GM12873 (cell line): ENCODE measurements at regions not wholly inside any gene's neighbourhood (a gene's known extent, or its start where the extent isn't known, plus 50 kb on each side); places are given as distances from the start of the nearest gene placed in this dataset.

Source experiments
- CTCF ChIP-seq: IDR thresholded peaks from 2 replicates; pipeline ENCODE4 v1.5.1; 2012; ENCODE audit warnings: low read depth, mild to moderate bottlenecking, moderate library complexity, low read length, control low read depth; ENCODE audit not compliant: insufficient read depth; ENCODE audit errors: missing control alignments

GRCh38 chr2:120511536-120511935, 165.6 kb downstream of the INHBB start:
- TF ChIP-seq CTCF, result no peak

- TF ChIP-seq CTCF, result no peak
These were observed 166.2 kb downstream of the INHBB start for GRCh38 chr2:120511947-120512710.

- TF ChIP-seq CTCF, result no peak
These were observed 167.9 kb downstream of the INHBB start for GRCh38 chr2:120513776-120514357.

- no peak for TF ChIP-seq CTCF
These were observed 168.6 kb downstream of the INHBB start for GRCh38 chr2:120514521-120514920.

- no peak for TF ChIP-seq CTCF
These were observed 170.1 kb downstream of the INHBB start for GRCh38 chr2:120515759-120516678.

GRCh38 chr2:120516679-120517314, 170.9 kb downstream of the INHBB start:
- TF ChIP-seq CTCF, result no peak
